IPS DF 6.9 (cell line): ENCODE measurements at regions not wholly inside any gene's neighbourhood (a gene's known extent, or its start where the extent isn't known, plus 50 kb on each side); places are given as distances from the start of the nearest gene placed in this dataset.

Experiments
- DNase-seq: peaks from one replicate; pipeline ENCODE4 v3.0.0-alpha.2; 2013; ENCODE audit warnings: low read depth, low spot score
- H3K27ac ChIP-seq: one replicate; pipeline ENCODE4 v1.5.1; 2013; ENCODE audit warnings: low read length, control low read depth
- H3K27me3 ChIP-seq: 2 replicates; pipeline ENCODE4 v1.6.1; 2013; ENCODE audit warnings: mild to moderate bottlenecking, low read length; ENCODE audit not compliant: control insufficient read depth, insufficient read depth
- H3K36me3 ChIP-seq: 2 replicates; pipeline ENCODE4 v1.6.1; 2013; ENCODE audit warnings: low read length; ENCODE audit not compliant: control insufficient read depth, insufficient read depth
- H3K4me1 ChIP-seq: 2 replicates; pipeline ENCODE4 v1.6.1; 2013; ENCODE audit warnings: low read length; ENCODE audit not compliant: control insufficient read depth, insufficient read depth
- H3K4me3 ChIP-seq: 2 replicates; pipeline ENCODE4 v1.5.1; 2013; ENCODE audit warnings: mild to moderate bottlenecking, low read length
- H3K9me3 ChIP-seq: 2 replicates; pipeline ENCODE4 v1.6.1; 2013; ENCODE audit warnings: low read length, inconsistent platforms; ENCODE audit not compliant: control insufficient read depth, insufficient read depth
- WGBS: extraction: QIAGEN DNeasy Blood & Tissue Kit; methylation state at CpG from one replicate; pipeline ENCODE4 v1.1.7; 2013; ENCODE audit warnings: mixed read lengths, missing lambda C conversion rate; ENCODE audit not compliant: insufficient read length, insufficient coverage; 5-methylcytosine and 5-hydroxymethylcytosine counted together

DNA sequence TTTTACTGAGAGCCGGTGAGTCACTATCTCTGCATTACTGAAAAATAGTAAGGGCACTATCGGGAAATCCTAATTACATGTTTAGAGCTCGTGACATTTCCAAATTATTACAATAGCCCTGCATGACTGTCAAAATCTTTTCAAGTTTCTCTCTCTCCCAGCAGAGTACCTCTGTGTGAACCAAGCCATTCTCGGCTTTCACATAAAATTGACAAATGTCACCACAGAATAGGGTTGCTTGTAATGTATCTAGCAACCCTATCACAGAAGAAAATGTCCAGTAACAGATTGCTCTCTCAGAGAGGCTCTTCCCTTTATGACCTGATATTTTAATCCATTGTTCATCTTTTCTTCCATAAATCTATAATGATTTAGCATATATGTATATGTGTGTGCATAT, 144.8 kb upstream of the GNPDA2 start:
- H3K4me1 ChIP-seq = 0 out of 2 replicates have a peak, but pooled peaks cover 2% of the 10 kb centered on the region
- DNase-seq = no peak
- no peak overlapping the region for H3K4me3 ChIP-seq
- no peaks in the 10 kb centered on the region for H3K36me3 ChIP-seq
- H3K9me3 ChIP-seq = no peaks in the 10 kb centered on the region
- WGBS = no CpG with 5 or more reads among the region's 4 CpGs
- H3K27me3 ChIP-seq = no peaks in the 10 kb centered on the region
- H3K27ac ChIP-seq = no peak overlapping the region

DNA sequence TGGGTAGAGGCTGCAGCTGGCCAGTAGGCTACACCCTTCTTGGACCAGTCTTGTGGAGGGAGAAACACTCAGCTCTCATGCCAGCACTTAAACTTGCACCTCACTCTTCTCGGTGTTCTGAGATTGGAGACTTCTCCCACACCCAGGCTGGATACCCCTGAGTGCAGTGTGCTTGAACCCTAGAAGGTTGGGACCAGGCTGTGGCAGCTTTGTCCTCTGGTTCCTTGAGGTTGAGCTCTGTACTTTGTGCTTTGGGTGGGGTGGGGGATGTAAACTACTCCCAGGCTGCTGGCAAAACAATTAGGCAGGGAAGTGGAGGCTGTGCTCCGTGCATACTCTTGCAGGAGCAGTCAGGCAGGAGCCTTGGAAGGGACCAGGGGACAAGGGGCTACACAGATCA, 143.6 kb upstream of the GNPDA2 start:
- Histone ChIP-seq H3K36me3 (no peaks in the 10 kb centered on the region), H3K27me3 (no peaks in the 10 kb centered on the region), H3K27ac (no peak overlapping the region), H3K9me3 (no peaks in the 10 kb centered on the region), H3K4me1 (0 out of 2 replicates have a peak, but pooled peaks cover 2% of the 10 kb centered on the region), H3K4me3 (no peak overlapping the region)
- WGBS = no CpG with 5 or more reads among the region's 2 CpGs
- no peak for DNase-seq

DNA sequence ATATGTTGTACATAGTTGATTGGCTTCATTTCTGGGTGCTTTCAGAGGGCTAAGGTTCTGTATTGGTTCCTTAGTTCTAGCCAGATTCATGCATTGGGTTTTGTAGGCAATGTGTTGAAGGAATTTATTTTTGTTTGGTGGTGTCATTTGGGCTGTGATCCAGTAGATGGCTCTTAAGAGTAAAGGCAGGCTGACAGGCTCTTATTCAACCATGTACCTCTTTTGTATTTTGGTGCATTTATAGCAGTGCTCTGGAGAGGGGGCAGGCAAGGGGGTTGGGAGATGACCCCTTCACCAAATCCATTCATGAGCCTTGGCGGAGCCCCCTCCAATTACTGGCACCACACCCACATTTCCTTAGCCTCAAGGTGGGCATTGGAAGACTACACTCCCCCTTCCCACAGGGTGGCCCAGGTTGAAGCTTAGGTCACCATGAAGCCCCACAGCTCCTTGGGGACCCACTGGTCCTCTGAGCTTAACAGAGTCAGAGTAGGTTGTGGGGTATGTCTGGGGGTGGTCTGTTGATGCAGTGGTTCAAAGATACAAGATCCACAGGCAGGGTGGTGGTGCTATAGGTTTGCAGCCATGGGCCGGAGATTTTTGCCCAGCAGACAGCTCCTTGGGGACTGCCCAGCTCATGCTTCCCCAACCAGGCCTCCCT, 143.0 kb upstream of the GNPDA2 start:
- no peak overlapping the region for H3K27ac ChIP-seq
- H3K9me3 ChIP-seq = no peaks in the 10 kb centered on the region
- H3K4me1 ChIP-seq = 0 out of 2 replicates have a peak, but pooled peaks cover 2% of the 10 kb centered on the region
- H3K36me3 ChIP-seq = no peaks in the 10 kb centered on the region
- no CpG with 5 or more reads among the region's 2 CpGs for WGBS
- no peak overlapping the region for H3K4me3 ChIP-seq
- no peak for DNase-seq
- no peaks in the 10 kb centered on the region for H3K27me3 ChIP-seq

DNA sequence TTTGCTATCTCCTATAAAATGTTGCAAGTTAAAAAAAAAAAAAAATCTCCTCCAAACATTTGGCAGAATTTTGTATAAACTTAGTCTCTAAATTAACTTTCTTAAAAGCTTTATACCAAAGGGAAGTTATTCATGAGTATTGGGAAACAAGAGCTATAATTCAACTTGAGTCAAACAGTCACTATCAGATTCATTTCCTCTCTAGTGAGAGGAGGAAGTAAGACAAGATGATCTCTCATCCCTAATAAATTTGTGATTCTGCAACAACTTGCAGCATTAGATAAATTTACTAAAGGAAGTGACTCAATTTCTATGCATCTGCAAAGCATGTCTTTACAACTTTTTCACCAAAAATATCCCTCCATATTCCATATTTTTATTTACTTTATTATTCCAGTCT, 135.4 kb upstream of the GNPDA2 start:
- no peak for DNase-seq
- Histone ChIP-seq H3K27ac (no peak overlapping the region), H3K36me3 (no peaks in the 10 kb centered on the region), H3K4me1 (peaks cover 3% of the 10 kb centered on the region; the same call in 1 of the 2 replicates), H3K27me3 (no peaks in the 10 kb centered on the region), H3K9me3 (no peaks in the 10 kb centered on the region), H3K4me3 (no peak overlapping the region)

DNA sequence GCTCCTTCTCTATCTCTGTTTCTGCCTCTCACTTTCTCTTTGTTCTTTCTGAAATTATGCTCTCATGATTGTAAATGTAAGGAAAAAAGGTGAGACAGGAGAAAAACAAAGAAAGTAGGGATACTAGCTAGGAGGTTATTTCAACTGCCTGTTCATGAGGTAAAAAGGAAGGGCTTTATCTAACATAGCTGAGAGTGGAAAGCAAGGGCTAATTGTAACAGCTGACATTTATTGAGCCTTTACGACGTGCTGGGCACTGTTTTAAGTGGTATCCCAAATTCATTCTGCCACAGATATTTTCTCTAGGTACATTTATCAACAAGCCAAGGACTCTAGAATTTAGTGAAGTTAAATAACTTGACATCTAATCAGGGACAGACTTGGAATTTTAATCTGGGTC, 133.1 kb upstream of the GNPDA2 start:
- DNase-seq = no peak
- H3K9me3 ChIP-seq = no peaks in the 10 kb centered on the region
- no peak overlapping the region for H3K27ac ChIP-seq
- H3K27me3 ChIP-seq = no peaks in the 10 kb centered on the region
- WGBS = no CpG with 5 or more reads among the region's 2 CpGs
- peaks cover 3% of the 10 kb centered on the region; the same call in 1 of the 2 replicates for H3K4me1 ChIP-seq
- no peak overlapping the region for H3K4me3 ChIP-seq
- H3K36me3 ChIP-seq = no peaks in the 10 kb centered on the region

DNA sequence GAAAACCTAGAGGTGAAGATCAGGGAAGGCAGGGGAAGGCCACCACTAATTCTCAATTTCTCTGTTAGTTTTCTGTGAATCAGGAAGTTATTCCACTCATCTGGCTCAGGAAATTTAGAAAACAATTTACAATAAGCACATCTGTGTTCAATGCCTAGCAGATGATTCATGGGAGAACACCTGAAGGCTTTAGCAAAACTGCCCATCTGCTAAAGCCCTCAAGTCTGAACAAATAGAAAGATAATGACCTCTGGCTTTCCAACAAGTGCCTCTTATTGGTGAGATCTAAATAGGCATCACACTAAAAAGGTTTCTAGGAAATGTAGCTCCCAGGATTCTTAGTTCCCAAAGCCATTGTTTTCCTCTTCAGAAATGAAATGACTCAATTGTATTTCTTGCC, 122.1 kb upstream of the GNPDA2 start:
- H3K36me3 ChIP-seq = no peaks in the 10 kb centered on the region
- no peaks in the 10 kb centered on the region for H3K4me1 ChIP-seq
- H3K27me3 ChIP-seq = no peaks in the 10 kb centered on the region
- DNase-seq = no peak
- H3K4me3 ChIP-seq = no peak overlapping the region
- no peak overlapping the region for H3K27ac ChIP-seq
- H3K9me3 ChIP-seq = no peaks in the 10 kb centered on the region

DNA sequence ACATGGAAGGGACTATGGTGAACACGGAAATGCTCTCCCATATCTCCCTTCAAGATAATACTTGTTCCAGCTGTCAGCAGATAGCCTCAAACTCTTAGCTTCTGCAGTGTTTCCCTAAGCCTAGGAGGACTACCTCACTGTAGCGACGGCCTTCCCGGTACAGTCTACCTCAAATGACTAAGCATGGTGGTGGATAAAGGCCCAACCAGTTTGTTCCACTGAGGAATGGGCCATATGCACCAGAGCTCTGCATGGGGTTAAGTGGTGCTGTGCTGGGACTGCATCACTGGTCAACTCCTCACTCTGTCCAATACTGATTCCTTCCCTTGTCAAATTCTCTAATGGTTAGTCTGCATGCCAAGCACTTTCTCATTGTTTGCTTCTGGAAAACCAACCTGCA, 119.6 kb upstream of the GNPDA2 start:
- no peaks in the 10 kb centered on the region for H3K27me3 ChIP-seq
- no peak overlapping the region for H3K4me3 ChIP-seq
- no CpG with 5 or more reads among the region's 4 CpGs for WGBS
- H3K4me1 ChIP-seq = no peaks in the 10 kb centered on the region
- no peaks in the 10 kb centered on the region for H3K9me3 ChIP-seq
- DNase-seq = no peak
- H3K27ac ChIP-seq = no peak overlapping the region
- no peaks in the 10 kb centered on the region for H3K36me3 ChIP-seq

DNA sequence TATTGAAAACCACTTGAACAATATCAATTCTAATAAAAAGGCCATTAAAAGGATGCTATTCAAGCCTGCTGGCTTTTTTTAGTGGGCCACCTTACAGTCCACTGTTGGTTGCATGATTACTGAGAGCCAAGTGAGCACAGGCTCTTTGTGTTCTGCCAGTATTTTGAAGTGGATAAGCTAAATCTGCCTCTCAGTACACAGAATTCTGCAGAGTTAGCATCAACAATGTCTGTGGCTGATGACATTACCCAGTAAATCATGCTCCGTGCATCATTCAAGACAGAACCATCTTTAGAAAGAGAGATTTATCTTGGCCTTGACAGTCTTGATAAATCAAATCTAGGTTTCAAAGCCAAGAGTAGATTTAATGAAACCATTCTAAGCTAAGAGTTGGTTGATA, 119.0 kb upstream of the GNPDA2 start:
- no peaks in the 10 kb centered on the region for H3K36me3 ChIP-seq
- no peaks in the 10 kb centered on the region for H3K9me3 ChIP-seq
- no peaks in the 10 kb centered on the region for H3K27me3 ChIP-seq
- no peak overlapping the region for H3K27ac ChIP-seq
- no peaks in the 10 kb centered on the region for H3K4me1 ChIP-seq
- no peak for DNase-seq
- no CpG with 5 or more reads among the region's 1 CpG for WGBS
- no peak overlapping the region for H3K4me3 ChIP-seq

DNA sequence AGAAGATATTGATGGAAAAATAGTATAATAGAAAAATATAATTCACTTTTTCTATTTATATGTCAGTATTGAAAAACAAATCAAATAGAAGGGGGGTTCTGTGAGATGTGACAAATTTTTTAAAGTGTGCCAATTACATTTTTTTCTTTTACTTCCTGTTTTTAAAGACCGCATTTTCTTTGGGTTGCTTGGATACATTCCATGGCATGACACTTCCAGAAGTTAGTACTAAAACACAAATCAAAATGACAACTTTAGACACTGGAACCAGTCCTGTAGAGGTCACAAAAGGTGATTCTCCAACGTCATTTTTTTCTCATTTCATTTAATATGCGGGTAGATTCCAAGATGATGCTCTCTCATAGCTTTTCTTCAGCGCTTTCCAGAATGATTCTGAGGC, 116.2 kb upstream of the GNPDA2 start:
- Histone ChIP-seq H3K4me1 (no peaks in the 10 kb centered on the region), H3K4me3 (no peak overlapping the region), H3K36me3 (no peaks in the 10 kb centered on the region), H3K27ac (no peak overlapping the region), H3K27me3 (no peaks in the 10 kb centered on the region), H3K9me3 (no peaks in the 10 kb centered on the region)
- no CpG with 5 or more reads among the region's 4 CpGs for WGBS
- DNase-seq = no peak

DNA sequence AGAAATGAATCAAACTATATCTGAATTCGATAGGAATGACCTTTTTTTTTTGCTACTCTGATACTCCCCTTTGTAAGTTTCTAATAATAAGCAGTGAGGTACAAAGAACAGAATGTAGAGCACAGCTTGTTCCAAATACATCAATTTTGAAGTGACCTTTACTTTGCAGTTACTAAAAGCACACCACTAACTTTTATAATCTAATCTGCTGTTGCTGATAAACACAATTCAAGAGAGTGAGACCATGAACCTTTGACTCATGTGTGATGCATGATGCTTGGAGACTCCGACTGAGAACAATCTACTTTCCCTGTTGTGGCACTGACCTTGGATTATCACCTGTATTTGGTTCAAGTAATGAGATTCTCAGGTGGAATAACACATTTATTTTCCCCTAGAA, 91.6 kb upstream of the GNPDA2 start:
- no CpG with 5 or more reads among the region's 2 CpGs for WGBS
- no peak overlapping the region for H3K4me3 ChIP-seq
- H3K9me3 ChIP-seq = no peaks in the 10 kb centered on the region
- H3K27me3 ChIP-seq = no peaks in the 10 kb centered on the region
- H3K27ac ChIP-seq = no peak overlapping the region
- no peak for DNase-seq
- H3K4me1 ChIP-seq = no peaks in the 10 kb centered on the region
- H3K36me3 ChIP-seq = no peaks in the 10 kb centered on the region

DNA sequence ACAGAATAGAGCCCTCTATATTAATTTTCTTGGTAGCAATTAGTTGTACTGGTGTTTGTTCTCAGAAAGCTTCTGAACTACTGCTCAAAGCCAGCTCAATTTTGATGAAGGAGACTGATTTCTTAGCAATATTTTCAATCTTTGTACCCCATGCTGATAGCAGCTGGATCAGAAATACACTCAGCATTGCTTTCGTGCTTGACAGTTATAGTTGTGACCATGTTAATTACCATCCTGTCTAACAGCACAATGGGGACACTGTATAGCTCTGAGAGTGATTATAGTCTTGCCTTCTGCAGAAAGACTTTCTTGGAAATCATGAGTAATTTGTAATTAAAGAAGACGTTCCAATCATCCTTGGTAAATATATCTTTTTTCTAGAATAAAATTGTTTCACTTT, 79.7 kb upstream of the GNPDA2 start:
- Histone ChIP-seq H3K9me3 (no peaks in the 10 kb centered on the region), H3K27me3 (no peaks in the 10 kb centered on the region), H3K36me3 (no peaks in the 10 kb centered on the region), H3K27ac (no peak overlapping the region), H3K4me1 (no peaks in the 10 kb centered on the region), H3K4me3 (no peak overlapping the region)
- WGBS = no CpG with 5 or more reads among the region's 2 CpGs
- DNase-seq = no peak
